Ascending aorta (tissue), 2 donors: ENCODE measurements at regions not wholly inside any gene's neighbourhood (a gene's known extent, or its start where the extent isn't known, plus 50 kb on each side); places are given as distances from the start of the nearest gene placed in this dataset.

Source experiments
- DNase-seq, 2 donors: peaks; one replicate each; pipeline ENCODE4 v3.0.0-alpha.2; 2019; ENCODE audit warnings: low spot score in 2 of 2
- H3K27ac ChIP-seq, 2 donors: fragments of 200-600 bp; sonication (generic); one replicate each; pipeline ENCODE4 v1.5.1; 2016 to 2017; ENCODE audit warnings: mild to moderate bottlenecking in 1 of 2
- H3K27me3 ChIP-seq: fragments of 200-600 bp; sonication (generic); one replicate; pipeline ENCODE4 v1.5.1; 2017
- H3K36me3 ChIP-seq, 2 donors: fragments of 200-600 bp; sonication (generic); one replicate each; pipeline ENCODE4 v1.5.1; 2016
- H3K4me1 ChIP-seq, 2 donors: fragments of 200-600 bp; sonication (generic); one replicate each; pipeline ENCODE4 v1.5.1; 2016 to 2017; ENCODE audit warnings: mild to moderate bottlenecking in 1 of 2
- H3K4me3 ChIP-seq, 2 donors: fragments of 200-600 bp; sonication (generic); one replicate each; pipeline ENCODE4 v1.5.1; 2016 to 2017; ENCODE audit warnings: mild to moderate bottlenecking in 1 of 2
- H3K9me3 ChIP-seq, 2 donors: fragments of 200-600 bp; sonication (generic); one replicate each; pipeline ENCODE4 v1.5.1; 2016
- intact Hi-C: fragments of 100-400 bp; cut with DNase I; formaldehyde crosslinking; loops from one replicate; pipeline ENCODE4 v1.15.1; 2023
- TF ChIP-seq, protein P1 (sequence below), 3 experiments: fragments of 200-600 bp in 2 of 3; fragments of 450-650 bp in 1 of 3; sonication (generic) in 2 of 3; IDR thresholded peaks; one replicate each; pipeline ENCODE4 v1.5.1; 2016 to 2019; ENCODE audit warnings: antibody characterized with exemption in 3 of 3, mild to moderate bottlenecking in 1 of 3, moderate library complexity in 1 of 3

DNA sequence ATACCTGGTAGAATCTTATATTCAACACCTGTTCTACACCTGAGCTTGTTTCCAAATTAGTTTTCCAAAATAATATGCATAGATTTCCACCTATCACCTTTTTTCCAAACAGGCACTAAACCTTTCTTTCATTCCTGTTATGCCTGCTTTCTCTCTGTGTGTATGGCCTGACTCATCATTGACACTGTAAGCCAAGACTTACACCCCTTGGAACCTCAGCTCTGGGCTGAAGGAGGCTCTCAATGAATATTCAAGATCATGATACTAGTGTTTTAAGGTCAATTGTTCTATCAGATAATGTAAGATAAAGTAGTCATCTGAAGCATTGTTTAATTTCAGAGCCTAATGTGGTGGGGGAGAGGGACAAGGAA is 1193.3 kb downstream of the FLRT2 start:
- Histone ChIP-seq H3K36me3 (no peaks in the 10 kb centered on the region), H3K27me3 (no peaks in the 10 kb centered on the region), H3K4me1 (no peaks in the 10 kb centered on the region), H3K9me3 (no peaks in the 10 kb centered on the region), H3K4me3 (no peak overlapping the region), H3K27ac (no peak overlapping the region)
- intact Hi-C loops = no loop called here
- TF ChIP-seq, protein P1, sequence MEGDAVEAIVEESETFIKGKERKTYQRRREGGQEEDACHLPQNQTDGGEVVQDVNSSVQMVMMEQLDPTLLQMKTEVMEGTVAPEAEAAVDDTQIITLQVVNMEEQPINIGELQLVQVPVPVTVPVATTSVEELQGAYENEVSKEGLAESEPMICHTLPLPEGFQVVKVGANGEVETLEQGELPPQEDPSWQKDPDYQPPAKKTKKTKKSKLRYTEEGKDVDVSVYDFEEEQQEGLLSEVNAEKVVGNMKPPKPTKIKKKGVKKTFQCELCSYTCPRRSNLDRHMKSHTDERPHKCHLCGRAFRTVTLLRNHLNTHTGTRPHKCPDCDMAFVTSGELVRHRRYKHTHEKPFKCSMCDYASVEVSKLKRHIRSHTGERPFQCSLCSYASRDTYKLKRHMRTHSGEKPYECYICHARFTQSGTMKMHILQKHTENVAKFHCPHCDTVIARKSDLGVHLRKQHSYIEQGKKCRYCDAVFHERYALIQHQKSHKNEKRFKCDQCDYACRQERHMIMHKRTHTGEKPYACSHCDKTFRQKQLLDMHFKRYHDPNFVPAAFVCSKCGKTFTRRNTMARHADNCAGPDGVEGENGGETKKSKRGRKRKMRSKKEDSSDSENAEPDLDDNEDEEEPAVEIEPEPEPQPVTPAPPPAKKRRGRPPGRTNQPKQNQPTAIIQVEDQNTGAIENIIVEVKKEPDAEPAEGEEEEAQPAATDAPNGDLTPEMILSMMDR (IDR thresholded peaks at IDR 0.05) = no peak
- no peak for DNase-seq

DNA sequence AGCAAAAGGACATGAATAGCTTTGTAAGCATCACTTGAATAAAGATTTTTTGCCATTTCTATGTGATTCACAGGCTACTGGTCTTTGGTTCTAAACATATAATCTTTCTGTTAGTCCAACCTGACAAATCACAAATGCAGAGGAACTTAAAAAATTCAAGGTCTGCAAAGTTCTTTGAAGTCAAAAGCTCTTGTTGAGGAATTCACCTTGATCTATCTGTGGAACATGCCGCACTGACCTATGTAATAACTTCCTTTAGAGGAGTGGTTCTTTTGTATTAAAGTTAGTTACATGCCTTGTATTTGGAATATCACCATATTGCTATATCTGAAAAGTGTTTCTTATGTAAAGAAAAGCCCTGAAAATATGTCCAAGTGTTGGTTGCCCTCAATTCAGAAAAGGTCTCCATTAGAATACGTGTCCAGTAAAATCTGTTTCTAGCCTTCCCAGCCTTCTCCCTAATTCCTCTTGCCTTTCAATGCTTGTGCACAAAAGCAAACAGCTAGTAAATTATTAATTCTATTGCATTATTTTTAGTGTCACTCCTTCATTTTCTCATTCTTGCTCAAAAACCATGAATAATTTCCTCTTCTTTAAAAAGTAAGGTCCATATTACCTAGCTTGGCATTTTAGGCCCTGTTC is 1192.8 kb downstream of the FLRT2 start:
- intact Hi-C loops = no loop called here
- H3K9me3 ChIP-seq = no peaks in the 10 kb centered on the region
- no peaks in the 10 kb centered on the region for H3K4me1 ChIP-seq
- no peaks in the 10 kb centered on the region for H3K36me3 ChIP-seq
- no peak for DNase-seq
- no peak overlapping the region for H3K27ac ChIP-seq
- H3K4me3 ChIP-seq = no peak overlapping the region
- H3K27me3 ChIP-seq = no peaks in the 10 kb centered on the region
- TF ChIP-seq, protein P1 (IDR thresholded peaks at IDR 0.05) = no peak

DNA sequence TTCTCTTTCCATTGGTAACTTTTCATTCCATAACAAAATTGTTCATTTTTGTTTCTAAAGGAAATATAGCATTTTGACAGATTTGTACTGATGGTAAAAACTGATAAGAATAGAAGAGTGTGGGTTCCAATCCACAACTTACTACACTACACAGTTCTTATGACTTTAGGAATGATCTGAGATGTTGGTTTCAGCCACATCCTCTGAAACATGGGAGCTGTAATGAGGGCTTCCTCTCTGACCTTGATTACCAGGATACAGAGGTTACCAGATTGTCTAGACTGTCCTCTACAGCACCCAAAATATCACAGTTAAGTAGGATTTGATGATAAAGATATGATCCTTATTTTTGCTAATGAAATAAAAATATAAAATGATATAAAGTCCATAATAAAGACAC is 1184.6 kb downstream of the FLRT2 start:
- intact Hi-C loops = no loop called here

DNA sequence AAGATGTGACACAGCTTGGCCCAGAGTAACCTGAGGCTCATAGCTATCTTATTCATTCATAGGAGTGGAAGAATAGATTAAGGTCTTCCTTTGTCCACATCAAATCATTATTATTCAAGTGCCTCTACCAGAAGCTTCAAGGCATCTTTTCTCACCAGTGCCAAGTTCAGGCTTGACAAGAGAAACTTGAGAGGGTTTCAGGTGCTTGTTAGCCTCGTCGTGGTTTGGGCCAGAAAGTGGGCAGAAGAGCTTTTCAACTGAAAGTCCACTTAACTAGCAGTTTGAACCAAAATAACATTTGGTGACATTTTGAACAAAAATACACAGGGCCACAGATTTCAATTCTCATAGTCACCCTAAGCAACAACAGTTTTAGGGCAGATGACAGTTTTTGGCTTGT is 1184.2 kb downstream of the FLRT2 start:
- Histone ChIP-seq H3K9me3 (no peaks in the 10 kb centered on the region), H3K27ac (no peak overlapping the region), H3K4me3 (no peak overlapping the region), H3K36me3 (no peaks in the 10 kb centered on the region), H3K4me1 (no peaks in the 10 kb centered on the region), H3K27me3 (no peaks in the 10 kb centered on the region)
- TF ChIP-seq, protein P1 (IDR thresholded peaks at IDR 0.05) = no peak
- intact Hi-C loops = no loop called here
- no peak for DNase-seq

More for the DNA sequence above, 1184.6 kb downstream of the FLRT2 start:
- DNase-seq = no peak
- TF ChIP-seq, protein P1 (IDR thresholded peaks at IDR 0.05) = no peak
- no peaks in the 10 kb centered on the region for H3K36me3 ChIP-seq
- H3K9me3 ChIP-seq = no peaks in the 10 kb centered on the region
- no peak overlapping the region for H3K27ac ChIP-seq
- H3K4me1 ChIP-seq = no peaks in the 10 kb centered on the region
- H3K4me3 ChIP-seq = no peak overlapping the region
- H3K27me3 ChIP-seq = no peaks in the 10 kb centered on the region

DNA sequence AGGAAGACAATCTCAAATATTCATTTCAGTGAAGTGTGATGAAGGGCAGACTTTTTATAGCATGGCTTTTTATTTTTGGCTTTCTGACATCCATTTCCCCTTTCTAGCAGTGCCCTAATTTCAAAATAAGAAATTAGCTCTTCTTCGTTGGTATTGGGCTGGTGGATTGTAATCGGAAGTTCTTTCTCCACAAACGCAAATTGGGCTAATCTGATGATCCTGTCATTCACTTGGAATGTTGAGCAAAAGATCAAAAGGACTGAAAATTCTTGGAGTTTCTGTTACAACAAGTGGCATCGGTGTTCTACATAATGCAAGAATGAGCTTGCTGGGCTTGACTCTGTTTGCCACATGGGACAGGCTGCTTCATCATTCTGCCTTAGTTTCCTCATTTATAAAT is 1182.8 kb downstream of the FLRT2 start:
- H3K27ac ChIP-seq = no peak overlapping the region
- intact Hi-C loops = no loop called here
- no peaks in the 10 kb centered on the region for H3K27me3 ChIP-seq
- TF ChIP-seq, protein P1 (IDR thresholded peaks at IDR 0.05) = no peak
- H3K9me3 ChIP-seq = no peaks in the 10 kb centered on the region
- no peaks in the 10 kb centered on the region for H3K4me1 ChIP-seq
- no peaks in the 10 kb centered on the region for H3K36me3 ChIP-seq
- H3K4me3 ChIP-seq = no peak overlapping the region
- no peak for DNase-seq

DNA sequence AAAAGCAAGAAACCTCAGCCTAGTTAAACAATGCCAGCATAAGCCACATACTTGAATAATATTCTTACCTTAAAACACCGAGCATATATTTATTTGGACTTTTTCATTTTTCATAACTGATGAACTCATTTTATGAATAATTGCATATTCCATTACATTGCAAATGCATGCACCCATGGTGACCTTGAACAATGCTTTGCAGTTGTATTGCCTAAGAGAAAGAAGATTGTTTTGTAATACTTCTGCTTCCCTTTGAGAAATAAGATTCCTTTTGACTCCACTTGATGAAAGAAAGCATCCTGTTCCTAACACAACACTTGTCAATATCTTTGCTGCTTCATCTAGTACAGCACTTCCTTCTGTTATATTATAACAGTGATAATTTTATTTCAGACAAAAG is 1182.2 kb downstream of the FLRT2 start:
- H3K9me3 ChIP-seq = no peaks in the 10 kb centered on the region
- no peaks in the 10 kb centered on the region for H3K36me3 ChIP-seq
- no peaks in the 10 kb centered on the region for H3K4me1 ChIP-seq
- TF ChIP-seq, protein P1 (IDR thresholded peaks at IDR 0.05) = no peak
- H3K27me3 ChIP-seq = no peaks in the 10 kb centered on the region
- intact Hi-C loops = no loop called here
- no peak for DNase-seq
- H3K27ac ChIP-seq = no peak overlapping the region
- H3K4me3 ChIP-seq = no peak overlapping the region
